ENCODE measurements at regions not wholly inside any gene's neighbourhood (a gene's known extent, or its start where the extent isn't known, plus 50 kb on each side); places are given as distances from the start of the nearest gene placed in this dataset.

- TF ChIP-seq CTCF (IDR thresholded peaks at IDR 0.05) (no peak), REST (IDR thresholded peaks at IDR 0.05; ENCODE audit: insufficient read depth in 1 of 2, low read depth in 2 of 2, low read length in 1 of 2) (no peak), POLR2AphosphoS5 (IDR thresholded peaks at IDR 0.05; ENCODE audit: low read depth, low read length) (no peak), SIN3A (IDR thresholded peaks at IDR 0.05; ENCODE audit: borderline replicate concordance, insufficient read depth, low read depth, low read length) (no peak), TCF7L2 (IDR thresholded peaks at IDR 0.05; ENCODE audit: low read depth, low read length) (no peak)
Observed at GRCh38 chr12:91290354-91290753, 107.7 kb upstream of the DCN start.
